Immature natural killer cell (primary cell): ENCODE measurements at regions not wholly inside any gene's neighbourhood (a gene's known extent, or its start where the extent isn't known, plus 50 kb on each side); places are given as distances from the start of the nearest gene placed in this dataset.
"Not testable (repeated sequence)": the region's sequence is repeated elsewhere in the genome, so short reads cannot be mapped to it uniquely, and the experiment has no call there.

Experiments
- DNase-seq, 3 donors: peaks; one replicate each; pipeline ENCODE4 v3.0.0; 2022; ENCODE audit warnings: mixed read lengths in 1 of 3
- H3K27ac Mint-ChIP-seq, 6 donors: one replicate each; pipeline ENCODE4 v1.8.0; 2020; ENCODE audit warnings: mixed read lengths in 6 of 6, mild to moderate bottlenecking in 5 of 6, inconsistent platforms in 4 of 6, moderate library complexity in 3 of 6
- H3K27me3 Mint-ChIP-seq, 3 donors: one replicate each; pipeline ENCODE4 v1.8.0; 2020 to 2021; ENCODE audit warnings: low read depth in 3 of 3, mild to moderate bottlenecking in 3 of 3, mixed read lengths in 3 of 3, moderate library complexity in 3 of 3, inconsistent platforms in 1 of 3
- H3K36me3 Mint-ChIP-seq, 3 donors: one replicate each; pipeline ENCODE4 v1.8.0; 2020; ENCODE audit warnings: mixed read lengths in 3 of 3, inconsistent platforms in 2 of 3, mild to moderate bottlenecking in 2 of 3
- H3K4me1 Mint-ChIP-seq, 2 donors: one replicate each; pipeline ENCODE4 v1.8.0; 2020; ENCODE audit warnings: inconsistent platforms in 2 of 2, mild to moderate bottlenecking in 2 of 2, mixed read lengths in 2 of 2, moderate library complexity in 1 of 2
- H3K4me3 Mint-ChIP-seq, 5 donors: one replicate each; pipeline ENCODE4 v1.8.0; 2020; ENCODE audit warnings: mild to moderate bottlenecking in 5 of 5, mixed read lengths in 5 of 5, inconsistent platforms in 3 of 5, moderate library complexity in 3 of 5
- H3K9me3 Mint-ChIP-seq, 6 donors: one replicate each; pipeline ENCODE4 v1.8.0; 2020; ENCODE audit warnings: mild to moderate bottlenecking in 6 of 6, mixed read lengths in 6 of 6, inconsistent platforms in 4 of 6, moderate library complexity in 3 of 6

- Mint-ChIP-seq H3K27me3 (no peaks in the 10 kb centered on the region), H3K9me3 (peaks cover 0 to 4% (median 1%) of the 10 kb centered on the region in 6 donors), H3K27ac (no peak overlapping the region), H3K4me1 (no peaks in the 10 kb centered on the region), H3K36me3 (no peaks in the 10 kb centered on the region), H3K4me3 (no peak overlapping the region)
- DNase-seq, result no peak
Observed at GRCh38 chrX:117843749-117844148, 272.9 kb downstream of the KLHL13 start.

GRCh38 chrX:117840645-117841044 lies 276.0 kb downstream of the KLHL13 start:
- DNase-seq, result no peak
- no peak overlapping the region for H3K27ac Mint-ChIP-seq
- H3K9me3 Mint-ChIP-seq, result peaks cover 0 to 5% (median 3%) of the 10 kb centered on the region in 6 donors
- H3K4me1 Mint-ChIP-seq, result no peaks in the 10 kb centered on the region
- H3K27me3 Mint-ChIP-seq, result no peaks in the 10 kb centered on the region
- no peaks in the 10 kb centered on the region for H3K36me3 Mint-ChIP-seq
- H3K4me3 Mint-ChIP-seq, result no peak overlapping the region

DNA sequence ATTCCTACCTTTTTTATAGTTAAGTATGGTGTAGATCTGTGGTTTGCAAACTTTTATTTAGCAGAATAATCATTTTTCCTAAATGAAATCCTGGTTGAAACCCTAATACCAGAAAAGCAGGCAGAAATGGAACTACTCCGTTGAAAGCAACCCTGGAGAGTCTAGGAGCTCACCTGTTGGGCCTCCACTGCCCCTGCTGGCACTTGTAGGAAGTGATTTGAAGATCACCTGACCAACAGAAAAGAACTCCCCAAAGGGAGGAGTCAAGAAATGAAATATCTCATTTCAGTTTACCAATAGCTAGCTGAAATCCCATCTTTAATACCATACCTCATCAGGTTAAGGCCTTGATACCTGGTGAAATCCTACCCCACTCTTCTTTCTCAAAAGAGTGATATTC lies 277.1 kb downstream of the KLHL13 start:
- H3K4me3 Mint-ChIP-seq, result no peak overlapping the region
- H3K27ac Mint-ChIP-seq, result no peak overlapping the region
- H3K4me1 Mint-ChIP-seq, result no peaks in the 10 kb centered on the region
- peaks cover 0 to 5% (median 3%) of the 10 kb centered on the region in 6 donors for H3K9me3 Mint-ChIP-seq
- H3K36me3 Mint-ChIP-seq, result no peaks in the 10 kb centered on the region
- no peak for DNase-seq
- H3K27me3 Mint-ChIP-seq, result no peaks in the 10 kb centered on the region

GRCh38 chrX:117838581-117839331 lies 277.9 kb downstream of the KLHL13 start:
- no peaks in the 10 kb centered on the region for H3K4me1 Mint-ChIP-seq
- DNase-seq, result no peak
- H3K9me3 Mint-ChIP-seq, result peaks cover 0 to 8% (median 5%) of the 10 kb centered on the region in 6 donors
- H3K27me3 Mint-ChIP-seq, result peaks cover 0 to 3% (median 0%) of the 10 kb centered on the region in 3 donors
- no peak overlapping the region for H3K27ac Mint-ChIP-seq
- H3K4me3 Mint-ChIP-seq, result no peak overlapping the region
- H3K36me3 Mint-ChIP-seq, result no peaks in the 10 kb centered on the region

- no peaks in the 10 kb centered on the region for H3K36me3 Mint-ChIP-seq
- H3K27ac Mint-ChIP-seq, result no peak overlapping the region
- H3K4me3 Mint-ChIP-seq, result no peak overlapping the region
- peaks cover 0 to 3% (median 0%) of the 10 kb centered on the region in 3 donors for H3K27me3 Mint-ChIP-seq
- DNase-seq, result no peak
- H3K9me3 Mint-ChIP-seq, result peaks cover 0 to 7% (median 5%) of the 10 kb centered on the region in 6 donors
- H3K4me1 Mint-ChIP-seq, result no peaks in the 10 kb centered on the region
Observed at GRCh38 chrX:117835034-117835433, 281.6 kb downstream of the KLHL13 start.

- H3K4me1 Mint-ChIP-seq, result no peaks in the 10 kb centered on the region
- no peak for DNase-seq
- H3K4me3 Mint-ChIP-seq, result no peak overlapping the region
- peaks cover 0 to 3% (median 0%) of the 10 kb centered on the region in 3 donors for H3K27me3 Mint-ChIP-seq
- H3K36me3 Mint-ChIP-seq, result no peaks in the 10 kb centered on the region
- peaks cover 0 to 7% (median 5%) of the 10 kb centered on the region in 6 donors for H3K9me3 Mint-ChIP-seq
- H3K27ac Mint-ChIP-seq, result no peak overlapping the region
Observed at GRCh38 chrX:117834076-117834475, 282.5 kb downstream of the KLHL13 start.

GRCh38 chrX:117821472-117821871 lies 295.1 kb downstream of the KLHL13 start:
- H3K36me3 Mint-ChIP-seq, DNase-seq, H3K4me1 Mint-ChIP-seq, H3K27me3 Mint-ChIP-seq, H3K27ac Mint-ChIP-seq, H3K4me3 Mint-ChIP-seq, H3K9me3 Mint-ChIP-seq: not testable (repeated sequence)

DNA sequence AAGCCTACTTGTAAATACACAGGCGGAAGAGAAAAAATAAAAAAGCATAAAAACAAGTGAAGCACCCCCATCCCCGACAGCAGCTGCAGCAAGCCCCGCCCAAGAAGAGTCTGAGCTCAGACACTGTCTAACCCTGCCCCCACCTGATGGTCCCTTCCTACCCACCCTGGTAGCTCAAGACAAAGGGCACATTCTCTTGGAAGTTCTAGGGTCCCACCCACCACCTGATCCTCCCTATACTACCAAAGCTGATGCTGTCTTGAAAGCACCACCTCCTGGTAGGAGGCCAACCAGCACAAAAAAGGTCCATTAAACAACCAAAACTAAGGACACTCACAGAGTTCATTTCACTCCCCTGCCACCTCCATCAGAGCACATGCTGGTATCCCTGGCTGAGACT lies 308.2 kb downstream of the KLHL13 start:
- DNase-seq, result no peak
- Mint-ChIP-seq H3K4me3 (no peak overlapping the region), H3K4me1 (no peaks in the 10 kb centered on the region), H3K36me3 (no peaks in the 10 kb centered on the region), H3K9me3 (peaks cover 0 to 5% (median 4%) of the 10 kb centered on the region in 6 donors), H3K27me3 (peaks cover 0 to 5% (median 2%) of the 10 kb centered on the region in 3 donors), H3K27ac (no peak overlapping the region)

- DNase-seq, result no peak
- Mint-ChIP-seq H3K4me3 (no peak overlapping the region), H3K27ac (no peak overlapping the region), H3K9me3 (peaks cover 0 to 4% (median under 1%) of the 10 kb centered on the region in 6 donors), H3K4me1 (no peaks in the 10 kb centered on the region), H3K27me3 (peaks cover 0 to 7% (median 0%) of the 10 kb centered on the region in 3 donors), H3K36me3 (no peaks in the 10 kb centered on the region)
Observed at GRCh38 chrX:117803463-117803862, 313.1 kb downstream of the KLHL13 start.

- Mint-ChIP-seq H3K4me3 (no peak overlapping the region), H3K4me1 (no peaks in the 10 kb centered on the region), H3K27me3 (peaks cover 0 to 2% (median 0%) of the 10 kb centered on the region in 3 donors), H3K36me3 (no peaks in the 10 kb centered on the region), H3K27ac (no peak overlapping the region), H3K9me3 (peaks cover 0 to 4% (median 0%) of the 10 kb centered on the region in 6 donors)
- no peak for DNase-seq
Observed at GRCh38 chrX:117788339-117788738, 328.3 kb downstream of the KLHL13 start.

- no peaks in the 10 kb centered on the region for H3K36me3 Mint-ChIP-seq
- H3K27ac Mint-ChIP-seq, result no peak overlapping the region
- DNase-seq, result no peak
- peaks cover 0 to 4% (median 0%) of the 10 kb centered on the region in 6 donors for H3K9me3 Mint-ChIP-seq
- H3K4me3 Mint-ChIP-seq, result no peak overlapping the region
- no peaks in the 10 kb centered on the region for H3K27me3 Mint-ChIP-seq
- no peaks in the 10 kb centered on the region for H3K4me1 Mint-ChIP-seq
Observed at GRCh38 chrX:117771384-117771783, 345.2 kb downstream of the KLHL13 start.

GRCh38 chrX:117768861-117769604 lies 347.6 kb downstream of the KLHL13 start:
- H3K27ac Mint-ChIP-seq, result no peak overlapping the region
- no peaks in the 10 kb centered on the region for H3K4me1 Mint-ChIP-seq
- no peak overlapping the region for H3K4me3 Mint-ChIP-seq
- no peaks in the 10 kb centered on the region for H3K27me3 Mint-ChIP-seq
- H3K36me3 Mint-ChIP-seq, result no peaks in the 10 kb centered on the region
- DNase-seq, result no peak
- H3K9me3 Mint-ChIP-seq, result peaks cover 0 to 4% (median 0%) of the 10 kb centered on the region in 6 donors

DNA sequence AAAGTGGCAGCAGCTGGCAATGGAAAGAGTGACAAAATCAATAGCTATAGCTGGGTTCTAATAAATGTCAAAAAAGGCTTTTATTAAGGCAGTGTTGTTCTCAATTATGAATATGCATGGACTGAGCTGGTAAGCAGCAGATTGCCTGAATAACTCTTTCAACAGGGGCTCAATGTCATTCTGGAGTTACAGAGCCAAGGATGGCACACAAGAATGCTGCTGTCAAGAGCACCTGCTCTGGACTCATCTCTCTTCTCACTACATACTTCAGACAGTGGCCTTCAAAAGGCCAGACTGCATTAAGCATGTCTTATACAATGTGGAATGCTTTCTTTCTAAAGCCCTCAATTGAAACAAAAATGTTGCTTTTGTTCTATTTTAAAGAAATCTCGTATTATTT lies 351.4 kb downstream of the KLHL13 start:
- Mint-ChIP-seq H3K36me3 (no peaks in the 10 kb centered on the region), H3K27me3 (no peaks in the 10 kb centered on the region), H3K27ac (no peak overlapping the region), H3K4me3 (no peak overlapping the region), H3K9me3 (peaks cover 0 to 4% (median 0%) of the 10 kb centered on the region in 6 donors), H3K4me1 (no peaks in the 10 kb centered on the region)
- DNase-seq, result no peak

- no peaks in the 10 kb centered on the region for H3K36me3 Mint-ChIP-seq
- no peaks in the 10 kb centered on the region for H3K4me1 Mint-ChIP-seq
- DNase-seq, result no peak
- no peaks in the 10 kb centered on the region for H3K27me3 Mint-ChIP-seq
- H3K4me3 Mint-ChIP-seq, result no peak overlapping the region
- H3K9me3 Mint-ChIP-seq, result no peaks in the 10 kb centered on the region
- no peak overlapping the region for H3K27ac Mint-ChIP-seq
Observed at GRCh38 chrX:117752745-117753144, 363.9 kb downstream of the KLHL13 start.
